Heart left ventricle (tissue), 16 donors: ENCODE measurements at regions not wholly inside any gene's neighbourhood (a gene's known extent, or its start where the extent isn't known, plus 50 kb on each side); places are given as distances from the start of the nearest gene placed in this dataset.

Experiments used
- ATAC-seq, 4 donors: fragments of 200-7000 bp; cut with Tn5 transposase; one replicate each; pipeline ENCODE4 v1.9.1; 2020 to 2022; ENCODE audit warnings: moderate library complexity in 4 of 4, mild to moderate bottlenecking in 3 of 4, moderate number of reproducible peaks in 1 of 4
- DNase-seq, 5 donors: peaks; one replicate each; pipeline ENCODE4 v3.0.0-alpha.2; 2020
- H3K27ac ChIP-seq, 12 donors: fragments of 200-600 bp; sonication (generic) in 4 of 12; one replicate each; pipeline versions ENCODE4 v1.5.0 to v1.8.0; 2016 to 2022; ENCODE audit warnings: mild to moderate bottlenecking in 2 of 12
- H3K27me3 ChIP-seq, 9 donors: fragments of 200-600 bp; sonication (generic) in 2 of 9; one replicate each; pipeline versions ENCODE4 v1.5.1 to v1.8.0; 2016 to 2022; ENCODE audit warnings: mild to moderate bottlenecking in 3 of 9
- H3K36me3 ChIP-seq, 9 donors: fragments of 200-600 bp; sonication (generic) in 2 of 9; one replicate each; pipeline versions ENCODE4 v1.5.0 to v1.8.0; 2018 to 2022; ENCODE audit warnings: mild to moderate bottlenecking in 2 of 9
- H3K4me1 ChIP-seq, 12 donors: fragments of 200-600 bp; sonication (generic) in 4 of 12; one replicate each; pipeline versions ENCODE4 v1.5.0 to v1.8.0; 2016 to 2022; ENCODE audit warnings: mild to moderate bottlenecking in 3 of 12
- H3K4me3 ChIP-seq, 12 donors: fragments of 200-600 bp; sonication (generic) in 4 of 12; one replicate each; pipeline versions ENCODE4 v1.5.0 to v1.8.0; 2017 to 2022; ENCODE audit warnings: mild to moderate bottlenecking in 9 of 12, moderate library complexity in 4 of 12
- H3K9me3 ChIP-seq, 12 donors: fragments of 200-600 bp; sonication (generic) in 4 of 12; one replicate each; pipeline versions ENCODE4 v1.5.0 to v1.8.0; 2016 to 2022; ENCODE audit warnings: mild to moderate bottlenecking in 1 of 12
- CTCF ChIP-seq, 12 donors: fragments of 200-600 bp; sonication (generic) in 4 of 12; IDR thresholded peaks; one replicate each; pipeline versions ENCODE4 v1.5.0 to v1.8.0; 2018 to 2022; ENCODE audit warnings: antibody characterized with exemption in 12 of 12, mild to moderate bottlenecking in 5 of 12
- POLR2A ChIP-seq, 2 donors: fragments of 450-650 bp; IDR thresholded peaks; one replicate each; pipeline ENCODE4 v1.6.1; 2017; ENCODE audit warnings: antibody characterized with exemption in 2 of 2, mild to moderate bottlenecking in 2 of 2, moderate library complexity in 2 of 2
- WGBS, 4 donors: extraction: QIAGEN DNeasy Blood & Tissue Kit in 2 of 4; methylation state at CpG; one replicate each; pipeline versions ENCODE4 v1.1.5 to v1.1.7; 2013 to 2018; 5-methylcytosine and 5-hydroxymethylcytosine counted together
- intact Hi-C, 10 donors: fragments of 100-400 bp; cut with DNase I; formaldehyde crosslinking; loops; one replicate each; pipeline versions ENCODE4 v1.11.1 to v1.14.2; 2022
- donor health status: ischemic (EF 13 %, LVEDD 7.1; RV severe dilation, severe dysfunction).
- donor health status: healthy with polysubstance abuse.
- donor health status: DM: no; HTN: yes; CAD: no.
- donor health status: DM: no; HTN: no; CAD: no.
- donor health status: ischemic (EF 25% LVEDD 6.9; RV normal size, moderate dysfunction).
- donor health status: ischemic (EF 25% LVEDD 5.7; RV mildly dilated, moderate dysfunction).
- donor health status: healthy.
- donor health status: DM: yes; HTN: yes; CAD: no.
- donor health status: ischemic (EF 35%, LVEDD 5.7; RV mildly dilated, moderate dysfunction).
- donor health status: nonischemic (EF 11% LVEDD 7.7; RV severe dilation, severe dysfunction).
- donor health status: DM: yes; HTN: yes; CAD: no.
- donor health status: PGD.
- donor health status: ischemic (EF 29% LVEDD 5.4; RV normal size, mild dysfunction).
- donor health status: nonischemic (EF 23%, LVEDD 6.1; RV moderate dilation, normal function).

GRCh38 chr5:98471458-98471857, 302.0 kb upstream of the RGMB start:
- H3K27ac ChIP-seq: no peak overlapping the region
- no peaks in the 10 kb centered on the region for H3K27me3 ChIP-seq
- H3K9me3 ChIP-seq: no peaks in the 10 kb centered on the region
- ATAC-seq: no peak
- intact Hi-C loops: no loop called here
- 94 to 98% (median 95%) methylated on average over 2 of the region's 2 CpGs for WGBS, 4 donors
- no peak overlapping the region for H3K4me3 ChIP-seq
- no peak for DNase-seq
- no peaks in the 10 kb centered on the region for H3K4me1 ChIP-seq
- TF ChIP-seq CTCF (IDR thresholded peaks at IDR 0.05) (no peak), POLR2A (IDR thresholded peaks at IDR 0.05) (no peak)
- no peaks in the 10 kb centered on the region for H3K36me3 ChIP-seq

GRCh38 chr5:98474216-98474615, 299.2 kb upstream of the RGMB start:
- 74 to 79% (median 77%) methylated on average over 2 of the region's 2 CpGs for WGBS, 4 donors

GRCh38 chr5:98474782-98475181, 298.7 kb upstream of the RGMB start:
- WGBS, 4 donors: 65 to 77% (median 70%) methylated on average over 3 of the region's 3 CpGs
- peak in 2 of 4 donors; percentile 50 to 54 for ATAC-seq
- Histone ChIP-seq H3K27ac (no peak overlapping the region), H3K36me3 (no peaks in the 10 kb centered on the region), H3K27me3 (no peaks in the 10 kb centered on the region), H3K4me1 (no peaks in the 10 kb centered on the region), H3K4me3 (no peak overlapping the region), H3K9me3 (no peaks in the 10 kb centered on the region)
- intact Hi-C loops: no loop called here
- TF ChIP-seq CTCF (IDR thresholded peaks at IDR 0.05) (no peak), POLR2A (IDR thresholded peaks at IDR 0.05) (no peak)
- DNase-seq: no peak

More at GRCh38 chr5:98474216-98474615, 299.2 kb upstream of the RGMB start:
- Histone ChIP-seq H3K27ac (no peak overlapping the region), H3K4me1 (no peaks in the 10 kb centered on the region), H3K4me3 (no peak overlapping the region), H3K36me3 (no peaks in the 10 kb centered on the region), H3K9me3 (no peaks in the 10 kb centered on the region), H3K27me3 (no peaks in the 10 kb centered on the region)
- intact Hi-C loops: no loop called here
- TF ChIP-seq POLR2A (IDR thresholded peaks at IDR 0.05) (no peak), CTCF (IDR thresholded peaks at IDR 0.05) (no peak)
- ATAC-seq: no peak
- DNase-seq: no peak

- Histone ChIP-seq H3K27me3 (no peaks in the 10 kb centered on the region), H3K4me1 (no peaks in the 10 kb centered on the region), H3K36me3 (no peaks in the 10 kb centered on the region), H3K27ac (no peak overlapping the region), H3K4me3 (no peak overlapping the region), H3K9me3 (no peaks in the 10 kb centered on the region)
- intact Hi-C loops: no loop called here
- no peak for DNase-seq
- no peak for ATAC-seq
- TF ChIP-seq POLR2A (IDR thresholded peaks at IDR 0.05) (no peak), CTCF (IDR thresholded peaks at IDR 0.05) (no peak)
- 21 to 34% (median 28%) methylated on average over 3 of the region's 3 CpGs for WGBS, 4 donors
Measured at GRCh38 chr5:98482321-98483300, 290.9 kb upstream of the RGMB start.
